Astrocyte (in vitro differentiated cells and primary cell): ENCODE measurements at regions not wholly inside any gene's neighbourhood (a gene's known extent, or its start where the extent isn't known, plus 50 kb on each side); places are given as distances from the start of the nearest gene placed in this dataset.

Experiments used
- EZH2 ChIP-seq: IDR thresholded peaks from 2 replicates; pipeline ENCODE4 v1.6.1; 2012; ENCODE audit warnings: mild to moderate bottlenecking, low read length, inconsistent platforms; ENCODE audit not compliant: insufficient read depth
- TF ChIP-seq, protein P1 (sequence below): IDR thresholded peaks from 2 replicates; pipeline ENCODE4 v1.5.1; 2011; ENCODE audit warnings: low read depth, mild to moderate bottlenecking, inconsistent platforms, low read length, moderate library complexity; ENCODE audit not compliant: insufficient read depth

GRCh38 chr7:83872501-83872900 lies 223.6 kb upstream of the SEMA3E start:
- TF ChIP-seq, protein P1, sequence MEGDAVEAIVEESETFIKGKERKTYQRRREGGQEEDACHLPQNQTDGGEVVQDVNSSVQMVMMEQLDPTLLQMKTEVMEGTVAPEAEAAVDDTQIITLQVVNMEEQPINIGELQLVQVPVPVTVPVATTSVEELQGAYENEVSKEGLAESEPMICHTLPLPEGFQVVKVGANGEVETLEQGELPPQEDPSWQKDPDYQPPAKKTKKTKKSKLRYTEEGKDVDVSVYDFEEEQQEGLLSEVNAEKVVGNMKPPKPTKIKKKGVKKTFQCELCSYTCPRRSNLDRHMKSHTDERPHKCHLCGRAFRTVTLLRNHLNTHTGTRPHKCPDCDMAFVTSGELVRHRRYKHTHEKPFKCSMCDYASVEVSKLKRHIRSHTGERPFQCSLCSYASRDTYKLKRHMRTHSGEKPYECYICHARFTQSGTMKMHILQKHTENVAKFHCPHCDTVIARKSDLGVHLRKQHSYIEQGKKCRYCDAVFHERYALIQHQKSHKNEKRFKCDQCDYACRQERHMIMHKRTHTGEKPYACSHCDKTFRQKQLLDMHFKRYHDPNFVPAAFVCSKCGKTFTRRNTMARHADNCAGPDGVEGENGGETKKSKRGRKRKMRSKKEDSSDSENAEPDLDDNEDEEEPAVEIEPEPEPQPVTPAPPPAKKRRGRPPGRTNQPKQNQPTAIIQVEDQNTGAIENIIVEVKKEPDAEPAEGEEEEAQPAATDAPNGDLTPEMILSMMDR, result no peak
- TF ChIP-seq EZH2, result no peak
